ENCODE measurements at regions not wholly inside any gene's neighbourhood (a gene's known extent, or its start where the extent isn't known, plus 50 kb on each side); places are given as distances from the start of the nearest gene placed in this dataset.
"Not testable (repeated sequence)": the region's sequence is repeated elsewhere in the genome, so short reads cannot be mapped to it uniquely, and the experiment has no call there.

DNA sequence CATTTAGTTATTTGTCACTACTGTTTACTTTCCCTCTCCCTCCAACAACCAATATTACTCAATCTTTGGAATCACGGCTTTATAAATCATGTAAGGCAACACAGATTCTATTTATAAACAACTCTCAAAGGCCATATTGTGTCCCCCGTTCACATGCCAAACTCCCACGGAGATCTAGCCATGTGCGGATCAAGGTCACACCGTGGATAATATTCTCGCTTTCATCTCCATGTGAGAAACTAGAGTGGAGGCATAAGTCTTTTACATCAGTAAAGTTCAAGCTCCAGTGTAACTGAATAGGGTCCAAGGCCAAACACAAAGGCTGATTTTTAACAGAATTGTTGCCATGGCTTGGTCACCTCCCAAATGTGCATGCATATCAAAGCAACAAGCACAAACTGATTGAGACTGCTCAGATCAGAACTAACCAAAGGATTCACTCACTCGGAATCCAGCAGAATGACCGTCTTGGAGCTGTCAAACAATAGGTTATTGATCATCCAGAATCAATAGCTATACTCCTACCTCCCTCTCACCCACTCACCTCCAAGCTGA is 569.5 kb upstream of the LRRN3 start:
- no peak overlapping the region for H3K27ac Mint-ChIP-seq
- H3K27me3 Mint-ChIP-seq: no peaks in the 10 kb centered on the region
- no peaks in the 10 kb centered on the region for H3K9me3 Mint-ChIP-seq
- no peaks in the 10 kb centered on the region for H3K36me3 Mint-ChIP-seq
- CTCF ChIA-PET: no interaction called here
- DNase-seq: no peak
- no peaks in the 10 kb centered on the region for H3K4me1 Mint-ChIP-seq
- no peak overlapping the region for H3K4me3 Mint-ChIP-seq

GRCh38 chr7:110522061-110522760 is 568.7 kb upstream of the LRRN3 start:
- Mint-ChIP-seq H3K4me3 (no peak overlapping the region), H3K36me3 (no peaks in the 10 kb centered on the region), H3K27me3 (no peaks in the 10 kb centered on the region), H3K9me3 (no peaks in the 10 kb centered on the region), H3K4me1 (no peaks in the 10 kb centered on the region), H3K27ac (no peak overlapping the region)
- DNase-seq: no peak
- CTCF ChIA-PET: no interaction called here

DNA sequence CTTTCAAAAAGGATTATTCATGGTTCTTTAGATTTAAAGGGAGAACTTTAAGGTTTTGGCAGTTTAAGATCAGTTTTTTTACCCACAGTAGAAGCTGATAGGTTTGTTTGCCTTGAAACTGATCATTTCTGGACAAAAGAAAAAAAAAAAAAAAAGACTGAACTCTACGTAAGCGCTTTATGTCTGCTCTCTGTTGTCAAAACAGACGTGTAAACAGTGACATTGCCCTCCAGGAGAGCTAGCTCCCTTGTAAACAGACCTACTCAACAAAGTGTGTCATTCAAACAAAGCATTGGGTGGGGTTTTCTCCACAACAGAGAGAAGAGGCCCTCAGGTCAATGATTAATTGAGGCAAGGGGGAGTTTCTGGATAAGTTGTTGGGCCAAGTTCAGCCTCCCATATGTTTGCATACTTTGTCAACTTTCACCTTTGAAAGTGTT is 568.1 kb upstream of the LRRN3 start:
- Mint-ChIP-seq H3K27me3 (no peaks in the 10 kb centered on the region), H3K9me3 (no peaks in the 10 kb centered on the region), H3K4me3 (no peak overlapping the region), H3K27ac (no peak overlapping the region), H3K4me1 (no peaks in the 10 kb centered on the region), H3K36me3 (no peaks in the 10 kb centered on the region)
- no peak for DNase-seq
- CTCF ChIA-PET: no interaction called here

DNA sequence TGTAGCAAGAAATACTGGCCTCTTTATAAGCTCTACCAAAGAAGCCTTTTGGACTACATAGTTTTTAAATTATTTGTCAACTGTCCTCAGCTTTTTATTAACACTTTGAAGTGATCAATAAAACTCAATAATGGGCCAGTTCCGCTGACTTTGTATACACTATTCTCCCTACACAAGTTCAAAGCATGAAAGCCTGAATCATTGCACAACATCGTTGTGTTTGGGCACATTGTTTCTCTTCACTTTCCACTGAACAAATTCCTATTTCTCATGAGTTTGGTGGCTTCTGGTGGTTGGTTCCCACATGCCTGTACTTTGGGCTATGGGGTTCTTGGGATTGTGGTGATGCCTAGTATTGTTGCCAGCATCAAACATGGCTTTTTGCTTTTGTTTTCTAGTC is 561.8 kb upstream of the LRRN3 start:
- no peak overlapping the region for H3K27ac Mint-ChIP-seq

DNA sequence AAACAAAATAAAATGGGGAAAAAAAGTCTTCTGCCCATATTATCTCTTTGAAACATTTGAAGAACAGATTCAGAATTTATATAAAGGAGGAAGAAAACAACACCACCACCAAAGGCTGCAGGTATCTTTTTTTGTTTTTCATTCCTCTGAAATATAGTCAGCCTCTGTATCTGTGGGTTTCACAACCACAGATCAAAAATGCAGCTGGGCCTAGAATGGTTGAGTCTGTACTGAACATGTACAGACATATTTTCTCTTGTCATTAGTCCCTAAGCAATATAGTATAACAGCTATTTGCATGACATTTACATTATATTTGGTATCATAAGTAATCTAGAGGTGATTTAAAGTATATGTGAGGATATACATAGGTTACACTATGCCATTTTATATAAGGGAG is 559.7 kb upstream of the LRRN3 start:
- H3K4me1 Mint-ChIP-seq: peaks cover 3% of the 10 kb centered on the region
- H3K4me3 Mint-ChIP-seq: no peak overlapping the region
- no peaks in the 10 kb centered on the region for H3K36me3 Mint-ChIP-seq
- DNase-seq: no peak
- peaks cover 3% of the 10 kb centered on the region for H3K9me3 Mint-ChIP-seq
- peaks cover 8% of the 10 kb centered on the region for H3K27me3 Mint-ChIP-seq
- CTCF ChIA-PET: no interaction called here
- no peak overlapping the region for H3K27ac Mint-ChIP-seq

More for the DNA sequence above, 561.8 kb upstream of the LRRN3 start:
- no peak for DNase-seq
- no peaks in the 10 kb centered on the region for H3K36me3 Mint-ChIP-seq
- peaks cover 3% of the 10 kb centered on the region for H3K4me1 Mint-ChIP-seq
- H3K27me3 Mint-ChIP-seq: peaks cover 8% of the 10 kb centered on the region
- H3K4me3 Mint-ChIP-seq: no peak overlapping the region
- peaks cover 3% of the 10 kb centered on the region for H3K9me3 Mint-ChIP-seq
- CTCF ChIA-PET: no interaction called here

GRCh38 chr7:110534241-110534931 is 556.5 kb upstream of the LRRN3 start:
- Mint-ChIP-seq H3K27me3 (no peaks in the 10 kb centered on the region), H3K36me3 (no peaks in the 10 kb centered on the region), H3K27ac (no peak overlapping the region), H3K4me1 (peaks cover 3% of the 10 kb centered on the region), H3K4me3 (no peak overlapping the region), H3K9me3 (peaks cover under 1% of the 10 kb centered on the region)
- CTCF ChIA-PET: no interaction called here
- DNase-seq: no peak

DNA sequence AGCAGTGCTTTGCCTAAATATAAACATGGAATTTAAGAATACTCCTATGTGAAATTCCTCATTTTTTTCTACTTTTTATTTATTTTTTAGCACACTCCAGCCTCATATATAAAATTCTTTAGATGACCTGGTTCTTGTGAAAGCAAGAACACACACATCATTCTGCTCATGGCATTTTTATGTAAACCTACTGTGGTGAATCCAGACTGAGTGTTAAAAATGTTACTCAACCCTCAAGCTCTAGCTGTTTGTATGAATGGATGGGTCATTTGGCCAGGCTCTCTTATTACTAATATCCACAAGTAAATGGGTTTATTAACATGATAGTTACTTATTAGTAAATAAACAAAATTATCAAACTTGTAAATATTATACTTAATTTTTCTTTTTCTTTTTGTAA is 551.7 kb upstream of the LRRN3 start:
- Mint-ChIP-seq H3K4me1 (no peaks in the 10 kb centered on the region), H3K27me3 (no peaks in the 10 kb centered on the region), H3K27ac (no peak overlapping the region), H3K36me3 (no peaks in the 10 kb centered on the region), H3K4me3 (no peak overlapping the region), H3K9me3 (no peaks in the 10 kb centered on the region)
- DNase-seq: no peak
- CTCF ChIA-PET: no interaction called here

GRCh38 chr7:110541962-110542361 is 549.0 kb upstream of the LRRN3 start:
- no peak for DNase-seq
- Mint-ChIP-seq H3K36me3 (no peaks in the 10 kb centered on the region), H3K4me1 (no peaks in the 10 kb centered on the region), H3K27me3 (no peaks in the 10 kb centered on the region), H3K4me3 (no peak overlapping the region), H3K27ac (no peak overlapping the region), H3K9me3 (no peaks in the 10 kb centered on the region)
- CTCF ChIA-PET: no interaction called here

DNA sequence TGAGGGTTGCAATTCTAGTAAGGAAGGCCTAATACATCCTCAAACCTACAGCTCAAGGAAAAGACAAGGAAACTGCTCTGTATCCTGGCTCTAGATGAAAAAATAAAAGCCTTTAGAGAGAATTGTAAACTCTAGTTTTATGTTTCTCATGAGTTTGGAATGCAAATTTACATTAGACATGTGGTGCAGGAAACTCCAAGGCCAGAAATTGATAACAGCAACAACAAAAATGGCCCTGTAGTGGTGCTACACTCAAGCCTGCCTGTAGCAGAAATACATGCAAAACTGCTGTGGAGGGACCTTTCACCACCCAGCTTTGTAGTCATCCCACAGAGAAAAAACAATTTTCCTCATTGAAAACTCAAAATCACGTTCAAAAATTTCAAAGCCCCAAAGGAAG is 546.7 kb upstream of the LRRN3 start:
- CTCF ChIA-PET: no interaction called here
- Mint-ChIP-seq H3K4me1 (no peaks in the 10 kb centered on the region), H3K9me3 (no peaks in the 10 kb centered on the region), H3K4me3 (no peak overlapping the region), H3K36me3 (no peaks in the 10 kb centered on the region), H3K27ac (no peak overlapping the region), H3K27me3 (no peaks in the 10 kb centered on the region)
- DNase-seq: no peak

GRCh38 chr7:110548372-110548771 is 542.6 kb upstream of the LRRN3 start:
- H3K4me1 Mint-ChIP-seq: no peaks in the 10 kb centered on the region
- CTCF ChIA-PET: no interaction called here
- DNase-seq: no peak
- H3K36me3 Mint-ChIP-seq: no peaks in the 10 kb centered on the region
- H3K27me3 Mint-ChIP-seq: no peaks in the 10 kb centered on the region
- H3K4me3 Mint-ChIP-seq: no peak overlapping the region
- no peak overlapping the region for H3K27ac Mint-ChIP-seq
- peaks cover 10% of the 10 kb centered on the region for H3K9me3 Mint-ChIP-seq

- Mint-ChIP-seq H3K4me3 (no peak overlapping the region), H3K27me3 (no peaks in the 10 kb centered on the region), H3K27ac (no peak overlapping the region), H3K4me1 (no peaks in the 10 kb centered on the region), H3K9me3 (peaks cover 6% of the 10 kb centered on the region), H3K36me3 (no peaks in the 10 kb centered on the region)
- CTCF ChIA-PET: no interaction called here
- DNase-seq: no peak
Observed at GRCh38 chr7:110557136-110557535, 533.8 kb upstream of the LRRN3 start.

DNA sequence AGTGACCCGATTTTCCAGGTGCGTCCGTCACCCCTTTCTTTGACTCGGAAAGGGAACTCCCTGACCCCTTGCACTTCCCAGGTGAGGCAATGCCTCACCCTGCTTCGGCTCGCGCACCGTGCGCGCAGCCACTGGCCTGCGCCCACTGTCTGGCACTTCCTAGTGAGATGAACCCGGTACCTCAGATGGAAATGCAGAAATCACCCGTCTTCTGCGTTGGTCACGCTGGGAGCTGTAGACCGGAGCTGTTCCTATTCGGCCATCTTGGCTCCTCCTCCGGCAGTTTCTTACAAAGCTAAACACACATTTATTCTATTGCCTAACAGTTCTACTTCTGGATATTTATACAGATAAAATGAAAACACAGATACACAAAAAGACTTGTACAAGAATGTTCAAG is 527.6 kb upstream of the LRRN3 start:
- H3K9me3 Mint-ChIP-seq, DNase-seq, H3K27me3 Mint-ChIP-seq, H3K4me1 Mint-ChIP-seq, CTCF ChIA-PET, H3K27ac Mint-ChIP-seq, H3K4me3 Mint-ChIP-seq, H3K36me3 Mint-ChIP-seq: not testable (repeated sequence)

GRCh38 chr7:110564246-110564645 is 526.7 kb upstream of the LRRN3 start:
- Mint-ChIP-seq H3K4me3 (no peak overlapping the region), H3K36me3 (no peaks in the 10 kb centered on the region), H3K27ac (no peak overlapping the region), H3K9me3 (peaks cover 5% of the 10 kb centered on the region), H3K4me1 (no peaks in the 10 kb centered on the region), H3K27me3 (no peaks in the 10 kb centered on the region)
- DNase-seq: no peak
- CTCF ChIA-PET: no interaction called here

GRCh38 chr7:110568388-110568787 is 522.5 kb upstream of the LRRN3 start:
- Mint-ChIP-seq H3K9me3 (peaks cover 3% of the 10 kb centered on the region), H3K36me3 (no peaks in the 10 kb centered on the region), H3K27ac (no peak overlapping the region), H3K4me3 (no peak overlapping the region), H3K4me1 (no peaks in the 10 kb centered on the region), H3K27me3 (no peaks in the 10 kb centered on the region)
- no peak for DNase-seq
- CTCF ChIA-PET: no interaction called here

DNA sequence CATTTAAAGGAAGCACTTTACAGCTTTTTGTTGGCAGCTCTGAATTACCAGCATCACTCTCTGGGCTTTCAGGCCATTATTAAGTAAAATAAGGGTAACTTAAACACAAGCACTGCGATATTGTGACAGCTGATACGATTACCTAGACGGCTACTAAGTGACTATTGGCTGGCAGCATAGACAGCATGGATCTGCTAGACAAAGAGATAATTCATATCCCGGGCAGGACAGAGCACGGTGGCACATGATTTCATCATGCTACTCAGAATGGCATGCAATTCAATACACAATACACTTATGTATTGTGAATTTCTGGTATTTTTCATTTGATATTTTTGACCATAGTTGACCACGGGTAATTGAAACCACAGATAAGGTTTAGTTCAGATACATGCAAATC is 522.0 kb upstream of the LRRN3 start:
- Mint-ChIP-seq H3K4me1 (no peaks in the 10 kb centered on the region), H3K36me3 (no peaks in the 10 kb centered on the region), H3K27me3 (no peaks in the 10 kb centered on the region), H3K9me3 (no peaks in the 10 kb centered on the region), H3K4me3 (no peak overlapping the region), H3K27ac (no peak overlapping the region)
- DNase-seq: no peak
- CTCF ChIA-PET: no interaction called here

All from activated naive CD4-positive, alpha-beta T cell treated with anti-CD3 and anti-CD28 coated beads, Interleukin-2, amount 10 ng/mL, durations not matched to agents 7 days and 5 days (primary cell).